HL-60 (cell line): ENCODE measurements at regions not wholly inside any gene's neighbourhood (a gene's known extent, or its start where the extent isn't known, plus 50 kb on each side); places are given as distances from the start of the nearest gene placed in this dataset.

Source experiments
- CTCF ChIP-seq: IDR thresholded peaks from one replicate; pipeline ENCODE4 v1.5.1; 2011; ENCODE audit warnings: low read length, control low read depth, inconsistent platforms; ENCODE audit not compliant: insufficient read depth
- POLR2AphosphoS5 ChIP-seq: IDR thresholded peaks from 2 replicates; pipeline ENCODE4 v1.6.1; 2012; ENCODE audit warnings: low read depth
- REST ChIP-seq: IDR thresholded peaks from 2 replicates; pipeline ENCODE4 v1.6.1; 2012; ENCODE audit warnings: low read depth; ENCODE audit not compliant: insufficient replicate concordance
- SPI1 ChIP-seq: IDR thresholded peaks from 2 replicates; pipeline ENCODE4 v1.6.1; 2012; ENCODE audit warnings: low read depth, mild to moderate bottlenecking, borderline replicate concordance

DNA sequence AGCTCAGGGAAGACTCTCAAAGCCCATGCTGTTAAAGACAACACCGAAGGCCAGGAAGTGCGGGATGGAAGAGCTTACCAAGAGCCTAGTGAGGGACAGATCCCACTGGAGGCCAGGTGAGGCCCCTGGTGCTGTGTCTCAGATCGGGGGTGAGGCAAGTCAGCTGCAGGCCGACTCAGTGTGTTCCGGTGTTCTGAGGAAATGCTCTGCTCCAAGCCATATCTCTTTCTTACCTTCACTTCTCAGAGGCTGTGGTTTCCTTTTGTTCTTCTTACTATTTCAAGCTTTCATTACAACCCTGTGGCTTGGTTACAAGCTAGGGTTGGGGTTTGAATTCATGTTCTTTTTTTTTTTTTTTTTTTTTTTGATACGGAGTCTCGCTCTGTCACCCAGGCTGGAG lies 114.3 kb upstream of the ZFP64 start:
- TF ChIP-seq CTCF (no peak), REST (no peak), POLR2AphosphoS5 (no peak), SPI1 (no peak)
